Epithelial cell of proximal tubule (primary cell): ENCODE measurements at regions not wholly inside any gene's neighbourhood (a gene's known extent, or its start where the extent isn't known, plus 50 kb on each side); places are given as distances from the start of the nearest gene placed in this dataset.
A peak's percentile ranks its signal among the peaks of the same experiment; 100 is the strongest.

Source experiments
- DNase-seq: peaks from one replicate; pipeline ENCODE4 v3.0.0-alpha.2; 2011; ENCODE audit warnings: low read depth
- H3K4me3 ChIP-seq: 2 replicates; pipeline ENCODE4 v1.5.1; 2011; ENCODE audit warnings: low read depth, mild to moderate bottlenecking, low read length
- TF ChIP-seq, protein P1 (sequence below): conservative IDR thresholded peaks from 2 replicates; pipeline ENCODE4 v1.5.1; 2012; ENCODE audit warnings: low read depth, mild to moderate bottlenecking, low read length

DNA sequence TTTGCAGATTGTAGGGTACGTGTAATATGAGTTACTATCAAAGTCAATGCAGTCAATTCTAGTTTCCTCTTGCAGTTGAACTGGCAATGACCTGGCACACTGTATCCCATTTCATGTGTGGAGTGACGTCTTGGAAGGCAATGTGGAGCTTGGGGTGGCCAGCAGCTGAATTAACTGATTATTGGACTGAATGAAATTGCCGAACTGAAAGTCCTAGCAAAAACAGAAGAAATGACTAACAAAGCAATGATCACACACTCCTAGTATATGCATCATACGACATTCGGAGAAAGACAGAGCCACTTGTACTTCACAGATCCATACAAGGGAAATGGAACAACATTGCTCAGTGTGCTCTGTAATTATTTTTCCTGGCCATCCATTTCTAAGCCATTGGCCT is 259.1 kb upstream of the DAPK1 start:
- TF ChIP-seq, protein P1, sequence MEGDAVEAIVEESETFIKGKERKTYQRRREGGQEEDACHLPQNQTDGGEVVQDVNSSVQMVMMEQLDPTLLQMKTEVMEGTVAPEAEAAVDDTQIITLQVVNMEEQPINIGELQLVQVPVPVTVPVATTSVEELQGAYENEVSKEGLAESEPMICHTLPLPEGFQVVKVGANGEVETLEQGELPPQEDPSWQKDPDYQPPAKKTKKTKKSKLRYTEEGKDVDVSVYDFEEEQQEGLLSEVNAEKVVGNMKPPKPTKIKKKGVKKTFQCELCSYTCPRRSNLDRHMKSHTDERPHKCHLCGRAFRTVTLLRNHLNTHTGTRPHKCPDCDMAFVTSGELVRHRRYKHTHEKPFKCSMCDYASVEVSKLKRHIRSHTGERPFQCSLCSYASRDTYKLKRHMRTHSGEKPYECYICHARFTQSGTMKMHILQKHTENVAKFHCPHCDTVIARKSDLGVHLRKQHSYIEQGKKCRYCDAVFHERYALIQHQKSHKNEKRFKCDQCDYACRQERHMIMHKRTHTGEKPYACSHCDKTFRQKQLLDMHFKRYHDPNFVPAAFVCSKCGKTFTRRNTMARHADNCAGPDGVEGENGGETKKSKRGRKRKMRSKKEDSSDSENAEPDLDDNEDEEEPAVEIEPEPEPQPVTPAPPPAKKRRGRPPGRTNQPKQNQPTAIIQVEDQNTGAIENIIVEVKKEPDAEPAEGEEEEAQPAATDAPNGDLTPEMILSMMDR = no peak
- no peak overlapping the region for H3K4me3 ChIP-seq
- DNase-seq = no peak

GRCh38 chr9:87239312-87239711 is 258.4 kb upstream of the DAPK1 start:
- no peak overlapping the region for H3K4me3 ChIP-seq
- no peak for DNase-seq
- TF ChIP-seq, protein P1 = no peak

DNA sequence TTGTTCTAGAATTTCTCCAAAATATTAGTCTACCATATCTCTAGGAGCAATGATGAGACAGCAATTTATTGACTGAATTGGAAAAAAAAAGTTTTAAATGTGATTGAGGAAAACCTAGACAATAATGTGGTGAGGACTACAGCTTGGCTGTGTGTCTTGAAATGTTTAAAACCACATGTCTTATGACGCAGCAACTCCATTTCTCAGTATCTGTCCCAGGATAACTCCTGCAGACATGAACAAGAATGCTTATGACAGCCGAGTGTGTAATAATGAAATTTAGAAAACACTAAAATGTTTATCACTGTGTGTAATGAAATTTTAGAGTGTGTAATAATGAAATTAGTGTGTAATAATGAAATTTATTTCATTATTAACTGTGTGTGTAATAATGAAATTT is 254.1 kb upstream of the DAPK1 start:
- no peak overlapping the region for H3K4me3 ChIP-seq
- TF ChIP-seq, protein P1 = no peak
- DNase-seq = no peak

DNA sequence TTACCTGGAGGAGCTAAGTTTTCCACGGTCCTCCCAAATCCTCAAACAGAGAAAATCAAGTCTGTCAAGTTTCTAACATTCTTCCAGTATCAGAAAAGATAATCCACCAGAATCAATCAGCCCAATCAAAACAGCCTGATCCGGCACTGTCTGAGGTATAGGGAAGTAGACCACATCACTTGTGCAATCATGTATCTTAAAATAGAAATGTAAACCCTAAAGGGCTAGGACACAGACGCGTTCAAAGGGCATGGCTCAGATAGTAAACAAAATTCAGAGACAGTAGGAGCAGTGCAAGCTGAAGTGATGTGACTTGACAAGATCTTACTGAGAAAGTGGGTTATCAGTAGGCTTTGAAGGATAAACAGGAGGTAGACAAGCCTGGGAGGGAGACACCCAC is 252.4 kb upstream of the DAPK1 start:
- DNase-seq = no peak
- H3K4me3 ChIP-seq = no peak overlapping the region
- TF ChIP-seq, protein P1 = no peak

- H3K4me3 ChIP-seq = no peak overlapping the region
- TF ChIP-seq, protein P1 = no peak
Observed at GRCh38 chr9:87247097-87247496, 250.6 kb upstream of the DAPK1 start.

DNA sequence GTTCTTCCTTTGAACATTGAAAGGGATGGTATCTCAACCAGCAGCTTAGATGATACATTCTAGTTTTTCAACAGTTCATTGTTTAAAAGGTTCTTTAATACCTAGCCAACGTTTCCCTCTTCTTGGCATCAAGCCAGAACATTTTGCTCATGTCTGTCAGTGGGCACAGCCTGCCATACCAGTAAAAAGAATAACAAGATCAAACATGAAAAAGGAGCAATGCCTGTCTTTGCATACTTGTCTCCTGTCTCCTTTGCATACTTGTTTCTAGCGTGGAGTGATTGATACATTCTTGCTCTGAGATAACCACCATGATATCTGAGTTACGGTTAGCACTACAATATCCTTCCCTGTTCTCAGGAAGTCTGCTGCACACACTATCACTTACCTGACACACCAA is 248.6 kb upstream of the DAPK1 start:
- TF ChIP-seq, protein P1 = no peak
- H3K4me3 ChIP-seq = no peak overlapping the region
- no peak for DNase-seq

More at GRCh38 chr9:87247097-87247496, 250.6 kb upstream of the DAPK1 start:
- no peak for DNase-seq

DNA sequence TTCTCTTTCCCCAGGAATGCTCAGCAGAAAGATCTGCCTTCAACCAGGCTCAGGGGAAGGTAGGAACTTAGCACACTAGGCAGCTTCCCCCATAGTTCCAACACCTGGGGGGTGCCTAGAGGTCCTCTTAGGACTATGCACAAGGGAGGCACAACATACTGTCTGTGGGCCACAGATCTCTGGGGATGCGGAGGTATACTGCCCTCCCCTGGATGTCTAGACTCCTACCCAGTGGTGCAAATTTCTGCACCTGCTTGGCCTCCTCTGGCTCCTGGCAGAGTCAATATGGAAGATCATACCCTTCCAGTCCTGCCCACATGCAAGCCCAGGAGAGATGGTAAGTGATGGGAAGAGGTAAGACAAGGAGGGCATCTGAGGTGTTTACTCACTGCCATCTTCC is 247.5 kb upstream of the DAPK1 start:
- TF ChIP-seq, protein P1 = peak; percentile 51
- H3K4me3 ChIP-seq = no peak overlapping the region
- DNase-seq = no peak
